EL (cell line): ENCODE measurements at regions not wholly inside any gene's neighbourhood (a gene's known extent, or its start where the extent isn't known, plus 50 kb on each side); places are given as distances from the start of the nearest gene placed in this dataset.

Experiments
- DNase-seq: peaks from one replicate; pipeline ENCODE4 v3.0.0-alpha.2; 2016

DNA sequence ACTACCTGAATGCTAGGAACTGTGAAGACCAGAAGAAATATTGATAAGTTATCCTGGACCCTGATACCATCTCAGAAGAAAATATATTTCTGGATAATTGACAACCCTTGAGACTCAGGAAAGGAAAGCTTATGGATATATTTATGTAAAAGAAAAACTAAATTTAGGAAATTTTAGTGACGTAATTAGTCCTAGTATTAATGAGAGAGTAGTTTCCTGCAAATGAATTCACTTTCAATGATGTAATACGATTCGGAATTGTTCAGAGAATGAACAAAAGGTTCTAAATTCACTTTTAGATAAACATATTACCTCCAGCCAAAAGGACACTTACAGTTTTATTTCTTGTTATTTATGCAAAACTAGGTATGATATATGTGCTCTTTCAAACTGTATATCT, 1120.1 kb upstream of the NCAM2 start:
- no peak for DNase-seq

DNA sequence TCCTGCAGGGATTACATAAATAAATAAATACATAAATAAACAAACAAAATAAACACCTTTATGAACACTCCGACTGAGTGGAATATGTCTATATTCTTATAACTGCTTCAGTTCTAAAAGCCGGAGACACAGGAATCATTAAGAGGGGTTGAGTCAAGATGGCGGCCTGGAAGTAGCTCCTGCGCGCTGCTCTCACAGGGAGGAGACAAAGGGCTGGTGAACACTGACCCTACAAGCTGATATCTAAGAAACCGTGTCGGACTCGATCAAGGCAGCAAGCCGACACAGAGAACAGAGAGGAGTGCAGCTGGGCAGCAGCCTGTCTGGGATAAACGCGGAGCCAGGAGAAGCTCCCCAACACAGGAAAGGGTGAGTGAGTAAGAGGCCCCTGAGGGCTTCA, 1098.6 kb upstream of the NCAM2 start:
- DNase-seq, result no peak

GRCh38 chr21:19900149-19900548, 1098.1 kb upstream of the NCAM2 start:
- no peak for DNase-seq

GRCh38 chr21:19908390-19908789, 1089.8 kb upstream of the NCAM2 start:
- DNase-seq, result no peak

DNA sequence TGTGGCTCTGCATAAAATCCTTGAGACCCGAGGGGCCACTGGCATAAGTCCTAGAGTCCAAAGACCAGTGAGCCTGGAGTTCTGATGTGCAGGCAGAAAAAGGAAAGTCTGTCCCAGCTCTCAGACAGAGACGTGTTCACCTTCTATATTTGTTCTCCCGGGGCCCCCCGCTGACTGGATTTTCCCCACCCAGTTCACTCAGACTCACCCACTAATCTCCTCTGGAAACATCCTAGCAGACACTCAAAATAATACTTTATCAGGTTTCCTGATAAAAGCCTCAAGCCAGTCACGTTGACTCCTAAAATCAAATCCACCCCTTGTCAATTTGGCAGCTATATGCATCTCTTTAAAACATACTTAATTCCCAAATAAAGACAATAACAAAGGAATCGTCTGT, 1084.2 kb upstream of the NCAM2 start:
- no peak for DNase-seq

- no peak for DNase-seq
These were observed 1077.0 kb upstream of the NCAM2 start for GRCh38 chr21:19921211-19921610.

DNA sequence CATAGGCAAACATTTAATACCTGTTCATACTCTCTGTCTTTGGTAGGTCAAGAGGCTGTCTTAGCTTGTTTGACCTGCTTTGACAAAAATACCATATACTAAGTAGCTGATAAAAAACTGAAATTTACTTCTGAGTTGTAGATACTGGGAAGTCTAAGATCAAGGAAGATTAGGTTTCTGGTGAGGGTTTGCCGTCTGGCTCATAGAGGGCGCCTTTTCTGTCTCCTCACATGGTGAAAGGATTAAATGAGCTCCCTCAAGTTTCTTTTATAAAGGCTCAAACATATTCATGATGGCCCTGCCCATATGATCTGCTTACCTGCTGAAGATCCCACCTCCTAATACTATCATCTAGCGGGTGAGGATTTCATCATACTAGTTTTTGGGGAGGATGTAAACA, 1076.1 kb upstream of the NCAM2 start:
- no peak for DNase-seq

DNA sequence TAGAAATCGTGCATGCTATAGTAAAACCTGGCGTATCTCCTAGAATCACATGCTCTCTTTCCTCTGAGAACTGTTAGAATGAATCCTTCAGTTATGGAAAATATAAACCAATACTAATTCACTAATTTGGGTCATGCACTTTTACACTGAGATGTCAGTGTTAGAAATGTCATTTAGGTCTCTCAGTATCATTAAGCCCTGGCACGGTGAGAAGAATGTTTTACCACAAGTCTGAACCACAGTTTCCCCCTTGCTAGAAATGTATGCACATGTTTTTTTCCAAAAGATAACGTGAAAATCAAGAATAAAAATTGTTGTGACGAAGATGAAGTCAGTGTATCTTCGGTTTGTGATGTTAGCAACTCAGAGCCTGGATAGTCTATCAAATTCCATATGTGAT, 1062.7 kb upstream of the NCAM2 start:
- DNase-seq, result no peak

DNA sequence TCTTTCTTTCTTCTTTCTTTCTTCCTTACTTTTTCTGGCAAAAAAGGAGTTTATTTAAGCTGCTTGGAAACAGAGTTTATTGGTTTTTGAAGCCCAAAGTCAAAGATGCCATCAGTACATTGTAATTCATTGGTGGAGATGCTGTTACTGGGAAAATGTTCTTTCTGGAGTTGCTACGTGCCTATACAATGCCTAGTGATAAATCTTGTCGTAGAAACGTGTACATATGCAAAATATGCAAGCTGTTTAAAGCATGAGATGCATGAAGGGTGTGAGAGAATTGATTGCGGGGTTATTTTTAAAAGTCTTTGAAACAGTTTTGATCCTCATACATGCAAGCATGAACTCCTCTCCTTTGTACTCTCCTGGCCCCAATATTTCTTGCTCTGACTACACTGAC, 1060.6 kb upstream of the NCAM2 start:
- DNase-seq, result no peak

DNA sequence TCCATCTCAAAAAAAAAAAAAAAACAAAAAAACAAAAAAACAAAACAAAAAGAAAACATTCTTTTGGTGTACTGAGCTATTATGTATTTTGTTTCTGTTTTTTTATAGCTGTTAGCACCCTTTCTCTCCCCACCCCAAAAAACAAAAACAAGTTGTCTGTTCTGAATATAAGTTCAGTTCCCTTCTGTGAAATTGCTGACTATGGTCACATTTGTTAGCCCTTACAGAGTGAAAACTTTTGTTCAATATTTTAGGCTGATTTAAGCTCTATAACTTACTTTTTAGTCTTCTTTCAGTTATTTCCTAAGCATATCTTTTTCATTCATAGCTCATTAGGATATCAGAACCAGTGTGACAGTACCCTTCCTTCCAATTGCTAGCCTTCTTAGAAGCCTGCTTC, 1056.6 kb upstream of the NCAM2 start:
- no peak for DNase-seq

- no peak for DNase-seq
These were observed 1047.9 kb upstream of the NCAM2 start for GRCh38 chr21:19950347-19950746.

GRCh38 chr21:19969156-19969555, 1029.1 kb upstream of the NCAM2 start:
- DNase-seq, result no peak

GRCh38 chr21:19981938-19982337, 1016.3 kb upstream of the NCAM2 start:
- no peak for DNase-seq

DNA sequence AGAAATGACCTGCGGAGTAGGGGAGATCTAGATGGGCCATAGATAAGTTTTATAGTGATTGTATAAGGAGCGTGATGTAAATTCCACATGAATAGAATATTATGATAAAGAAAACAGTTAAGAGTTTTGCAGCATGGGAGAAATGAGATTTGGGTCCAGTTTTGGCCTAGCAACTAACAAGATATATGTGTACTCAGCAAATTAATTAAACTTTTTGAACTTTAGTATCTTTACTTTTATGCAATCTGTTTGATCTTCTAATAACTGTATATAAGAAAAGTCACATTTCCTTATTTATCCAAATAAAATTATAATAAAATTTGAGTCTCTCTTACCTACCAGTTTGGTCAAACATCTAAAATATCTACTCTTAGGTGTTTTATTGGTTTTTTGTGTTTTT, 1011.8 kb upstream of the NCAM2 start:
- no peak for DNase-seq

- DNase-seq, result no peak
These were observed 1010.5 kb upstream of the NCAM2 start for GRCh38 chr21:19987671-19988070.

DNA sequence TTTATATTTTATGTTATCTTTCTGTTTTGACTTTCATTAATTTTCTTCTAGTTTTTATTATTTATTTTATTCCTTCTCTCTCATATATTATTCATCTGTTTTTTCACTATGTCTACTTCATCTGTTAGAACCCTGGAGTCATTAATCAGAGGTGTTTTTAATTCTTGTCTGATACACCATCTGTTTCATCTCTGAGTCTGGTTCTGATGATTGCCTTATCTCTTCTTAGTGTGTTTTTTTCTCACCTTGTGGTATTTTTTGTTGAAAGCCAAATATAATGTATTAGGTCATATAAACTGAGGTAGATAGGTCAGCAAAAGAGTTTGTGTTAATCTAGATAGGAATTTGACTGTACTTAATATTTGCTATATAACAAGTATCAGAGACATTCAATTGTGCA, 1005.7 kb upstream of the NCAM2 start:
- DNase-seq, result no peak

- DNase-seq, result no peak
These were observed 1004.9 kb upstream of the NCAM2 start for GRCh38 chr21:19993268-19993667.

DNA sequence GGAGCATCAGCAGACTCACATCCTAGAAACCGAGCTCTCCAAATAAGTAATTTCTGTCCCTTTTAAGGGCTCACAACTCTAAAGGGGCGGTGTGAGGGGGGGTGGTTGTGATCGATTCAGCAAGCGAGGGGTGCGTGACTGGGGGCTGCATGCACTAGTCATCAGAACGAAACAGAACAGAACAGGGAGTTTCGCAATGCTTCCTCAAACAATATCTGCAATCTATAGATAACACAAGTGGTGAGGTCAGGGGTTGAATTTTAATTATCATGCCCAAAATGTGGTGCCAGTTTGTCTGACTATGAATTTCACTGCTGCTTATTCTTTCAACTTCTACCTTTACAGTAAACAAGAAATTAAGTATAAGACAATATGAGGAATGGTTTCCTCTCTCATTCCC, 1003.0 kb upstream of the NCAM2 start:
- DNase-seq, result no peak

GRCh38 chr21:19998453-19998852, 999.8 kb upstream of the NCAM2 start:
- no peak for DNase-seq

DNA sequence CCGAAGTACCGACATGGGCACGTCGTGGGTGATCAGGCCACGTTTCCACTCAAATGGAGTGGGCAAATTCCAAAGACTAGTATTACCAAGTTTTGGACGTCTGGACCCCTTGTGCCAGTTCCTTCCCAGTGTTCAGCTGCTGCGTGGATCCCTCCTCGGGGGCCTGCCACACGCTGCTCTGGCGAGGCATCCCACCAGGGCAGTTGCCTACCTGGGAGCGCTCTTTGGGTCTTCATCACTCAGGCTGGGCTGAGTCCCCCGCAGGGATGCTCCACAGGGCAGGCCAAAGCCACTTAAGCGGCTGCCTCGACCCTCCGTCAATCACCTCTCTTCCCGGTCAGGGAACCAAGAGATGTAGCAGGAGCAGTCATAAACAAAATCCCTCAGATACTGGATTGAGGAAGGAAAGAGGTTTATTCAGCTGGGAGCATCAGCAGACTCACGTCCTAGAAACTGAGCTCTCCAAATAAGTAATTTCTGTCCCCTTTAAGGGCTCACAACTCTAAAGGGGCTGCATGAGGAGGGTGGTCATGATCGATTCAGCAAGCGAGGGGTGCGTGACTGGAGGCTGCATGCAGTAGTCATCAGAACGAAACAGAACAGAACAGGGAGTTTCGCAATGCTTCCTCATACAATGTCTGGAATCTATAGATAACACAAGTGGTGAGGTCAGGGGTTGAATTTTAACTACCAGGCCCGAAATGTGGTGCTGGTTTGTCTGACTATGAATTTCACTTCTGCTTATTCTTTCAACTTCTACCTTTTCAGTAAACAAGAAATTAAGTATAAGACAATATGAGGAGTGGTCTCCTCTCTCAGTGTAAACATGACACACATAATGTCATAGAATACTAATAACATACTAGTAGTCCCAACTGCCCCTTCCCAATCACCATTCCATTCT, 998.6 kb upstream of the NCAM2 start:
- no peak for DNase-seq

DNA sequence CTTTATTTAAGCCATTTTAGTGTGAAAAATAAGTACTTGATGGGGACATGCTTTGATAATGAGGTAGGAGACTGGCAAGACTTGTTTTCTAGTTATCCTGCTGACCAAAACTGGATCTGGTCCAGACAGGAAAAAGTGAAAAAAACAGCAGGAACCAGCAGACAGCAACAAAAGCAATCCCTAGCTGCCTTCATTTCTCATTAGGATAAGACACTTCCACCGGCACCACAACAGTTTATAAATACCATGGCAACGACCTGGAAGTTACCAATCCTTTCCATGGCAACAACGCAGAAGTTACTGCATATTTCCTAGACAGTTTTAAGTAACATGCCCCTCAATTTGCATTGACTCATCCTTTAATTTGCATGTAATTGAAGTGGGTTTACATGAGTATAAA, 993.8 kb upstream of the NCAM2 start:
- no peak for DNase-seq

DNA sequence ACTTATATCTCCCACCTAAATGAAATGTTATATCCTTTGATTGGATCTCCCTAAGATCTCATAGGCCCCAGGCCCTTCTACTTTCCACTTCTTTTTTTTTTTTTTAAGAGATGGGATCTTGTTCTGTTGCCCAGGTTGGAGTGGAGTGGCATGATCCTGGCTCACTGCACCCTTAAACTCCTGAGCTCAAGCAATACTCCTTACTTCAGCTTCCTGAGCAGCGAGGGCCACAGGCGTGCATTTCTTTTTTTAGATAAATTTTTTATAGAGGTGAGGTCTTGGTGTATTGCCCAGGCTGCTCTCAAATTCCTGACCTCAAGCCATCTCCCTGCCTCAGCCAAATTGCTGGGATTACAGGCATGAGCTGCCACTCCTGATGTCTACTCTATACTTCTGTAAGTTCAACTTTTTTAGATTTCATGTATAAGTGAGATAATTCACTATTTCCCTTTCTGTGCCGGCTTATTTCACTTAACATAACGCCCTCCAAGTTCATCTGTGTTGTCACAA, 987.5 kb upstream of the NCAM2 start:
- DNase-seq, result no peak

- DNase-seq, result no peak
These were observed 984.4 kb upstream of the NCAM2 start for GRCh38 chr21:20013851-20014250.

DNA sequence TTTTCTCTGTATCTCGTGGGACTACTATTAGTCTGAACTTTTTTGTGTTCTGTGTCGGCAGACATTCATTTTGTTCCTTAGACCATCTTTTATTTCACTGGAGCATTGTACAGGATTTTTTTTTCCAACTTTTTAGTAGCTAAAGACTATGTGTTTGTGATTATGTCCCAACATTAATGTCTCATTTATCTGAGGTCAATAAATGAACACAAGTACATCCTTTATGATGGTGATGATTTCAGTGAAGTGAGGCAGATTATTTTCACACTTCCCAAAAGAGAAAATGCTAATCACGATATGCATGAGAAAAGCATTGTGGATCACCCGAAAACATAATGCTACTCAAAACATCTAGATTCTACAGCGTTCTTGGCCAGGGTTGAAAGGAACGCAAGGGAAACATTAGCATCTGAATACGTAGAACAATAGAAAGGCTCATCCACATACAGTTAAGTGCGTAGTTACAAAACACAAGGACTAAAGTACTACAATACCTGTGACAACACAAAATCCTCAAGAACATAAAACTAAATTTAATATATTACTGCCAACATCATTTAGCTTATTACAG, 981.7 kb upstream of the NCAM2 start:
- DNase-seq, result no peak

DNA sequence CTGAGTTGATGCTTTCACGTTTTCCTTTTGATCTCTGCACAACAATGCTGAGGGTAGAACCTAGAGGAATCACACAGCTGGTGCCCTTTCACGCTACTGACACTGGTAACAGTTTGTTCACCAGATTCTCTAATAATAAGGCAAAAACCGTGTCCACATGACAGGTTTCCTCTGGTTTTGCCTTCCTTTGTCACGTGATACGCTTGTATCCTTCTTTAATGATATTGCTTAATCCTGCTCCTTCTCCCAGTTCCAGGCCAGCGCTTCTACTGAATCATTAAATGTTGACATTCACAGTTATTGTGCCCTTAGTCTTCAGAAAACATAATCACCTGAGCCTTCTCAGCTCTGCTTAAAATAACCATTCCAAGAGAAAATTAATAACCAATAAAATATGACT, 978.2 kb upstream of the NCAM2 start:
- DNase-seq, result no peak
